Liver (tissue), 3 donors: ENCODE measurements at regions not wholly inside any gene's neighbourhood (a gene's known extent, or its start where the extent isn't known, plus 50 kb on each side); places are given as distances from the start of the nearest gene placed in this dataset.
"Not testable (repeated sequence)": the region's sequence is repeated elsewhere in the genome, so short reads cannot be mapped to it uniquely, and the experiment has no call there.

ENCODE experiments used
- CTCF ChIP-seq: fragments of 150-350 bp; IDR thresholded peaks from 2 replicates; pipeline ENCODE4 v1.5.1; 2017; ENCODE audit warnings: improper control_type of control experiment, low read depth, low read length; ENCODE audit not compliant: missing input control
- EGR1 ChIP-seq, 2 donors: IDR thresholded peaks; 2 replicates each; pipeline ENCODE4 v1.6.1; 2016 to 2018; ENCODE audit warnings: antibody characterized with exemption in 2 of 2, low read depth in 2 of 2
- FOXA1 ChIP-seq: IDR thresholded peaks from 2 replicates; pipeline ENCODE4 v1.6.1; 2016; ENCODE audit warnings: antibody characterized with exemption
- REST ChIP-seq: IDR thresholded peaks from 2 replicates; pipeline ENCODE4 v1.6.1; 2016; ENCODE audit warnings: antibody characterized with exemption, mild to moderate bottlenecking
- SP1 ChIP-seq: IDR thresholded peaks from 2 replicates; pipeline ENCODE4 v1.6.1; 2018; ENCODE audit warnings: antibody characterized with exemption, mild to moderate bottlenecking
- TAF1 ChIP-seq: conservative IDR thresholded peaks from 2 replicates; pipeline ENCODE4 v1.6.1; 2016; ENCODE audit warnings: antibody characterized with exemption, mild to moderate bottlenecking
- YY1 ChIP-seq: IDR thresholded peaks from 2 replicates; pipeline ENCODE4 v1.6.1; 2016; ENCODE audit warnings: antibody characterized with exemption, mild to moderate bottlenecking
- ZBTB33 ChIP-seq: IDR thresholded peaks from 2 replicates; pipeline ENCODE4 v1.6.1; 2016; ENCODE audit warnings: antibody characterized with exemption
- donor health status: healthy.
- donor health status: healthy.

- not testable (repeated sequence) for TF ChIP-seq CTCF; ZBTB33; REST; FOXA1; EGR1 (IDR thresholded peaks at IDR 0.05; ENCODE audit: low read depth in 2 of 2); TAF1; YY1; SP1
Measured at GRCh38 chr9:97153160-97153559, 114.2 kb upstream of the CTSV start.
